ENCODE measurements at regions not wholly inside any gene's neighbourhood (a gene's known extent, or its start where the extent isn't known, plus 50 kb on each side); places are given as distances from the start of the nearest gene placed in this dataset.
"Not testable (repeated sequence)": the region's sequence is repeated elsewhere in the genome, so short reads cannot be mapped to it uniquely, and the experiment has no call there.

DNA sequence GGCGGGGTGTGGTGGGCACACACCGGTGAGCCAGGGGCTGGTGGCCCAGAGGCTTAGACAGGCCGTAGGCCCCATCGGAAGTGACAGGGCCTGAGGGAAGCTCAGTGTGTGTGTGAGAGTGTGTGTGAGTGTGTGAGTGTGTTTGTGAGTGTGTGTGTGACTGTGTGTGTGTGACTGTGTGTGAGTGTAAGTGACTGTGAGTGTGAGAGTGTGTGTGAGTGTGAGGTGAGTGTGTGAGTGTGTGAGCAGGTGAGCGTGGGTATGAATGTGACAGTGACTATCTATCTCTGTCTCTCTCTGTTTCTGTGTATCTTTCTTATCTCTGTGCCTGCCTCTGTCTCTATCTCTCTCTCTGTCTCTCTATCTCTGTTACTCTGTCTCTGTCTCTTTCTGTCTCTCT lies 171.6 kb downstream of the TMEM121 start:
- FAIRE-seq; H3K27me3 ChIP-seq (ENCODE audit: control insufficient read depth in 2 of 2, insufficient read depth in 2 of 2, low read length in 2 of 2); H3K9me3 ChIP-seq (replicated peaks; ENCODE audit: control insufficient read depth, insufficient read depth, low read length); DNase-seq (ENCODE audit: low read depth, low spot score); H3K27ac ChIP-seq (ENCODE audit: insufficient read depth, low read depth, low read length); H3K4me3 ChIP-seq (replicated peaks in 1 of 3; ENCODE audit: insufficient read depth in 1 of 3, low read depth in 1 of 3, low read length in 3 of 3); H3K4me1 ChIP-seq (ENCODE audit: control insufficient read depth, extremely low read depth, insufficient read depth, low read length); dilution Hi-C loops (cut with MboI; ENCODE audit: extremely low pct_ligation_motif_present, low sequenced_read_pairs); H3K36me3 ChIP-seq (ENCODE audit: control insufficient read depth in 2 of 2, extremely low read depth in 1 of 2, insufficient read depth in 2 of 2, low read length in 2 of 2); intact Hi-C loops (cut with micrococcal nuclease); POLR2A ChIA-PET; H3K79me2 ChIP-seq (ENCODE audit: control insufficient read depth, insufficient read depth, low read length); H3K9ac ChIP-seq (replicated peaks; ENCODE audit: extremely low read depth, insufficient read depth, low read length); H3K4me2 ChIP-seq (ENCODE audit: insufficient read depth, low read length); CTCF ChIA-PET; H4K20me1 ChIP-seq (replicated peaks; ENCODE audit: control insufficient read depth, extremely low read depth, insufficient read depth, low read length); H2AFZ ChIP-seq (ENCODE audit: low read depth, low read length); H3K9me1 ChIP-seq (replicated peaks; ENCODE audit: control insufficient read depth, extremely low read depth, insufficient read depth, low read length); BruUV-seq (replicated peaks): not testable (repeated sequence)

DNA sequence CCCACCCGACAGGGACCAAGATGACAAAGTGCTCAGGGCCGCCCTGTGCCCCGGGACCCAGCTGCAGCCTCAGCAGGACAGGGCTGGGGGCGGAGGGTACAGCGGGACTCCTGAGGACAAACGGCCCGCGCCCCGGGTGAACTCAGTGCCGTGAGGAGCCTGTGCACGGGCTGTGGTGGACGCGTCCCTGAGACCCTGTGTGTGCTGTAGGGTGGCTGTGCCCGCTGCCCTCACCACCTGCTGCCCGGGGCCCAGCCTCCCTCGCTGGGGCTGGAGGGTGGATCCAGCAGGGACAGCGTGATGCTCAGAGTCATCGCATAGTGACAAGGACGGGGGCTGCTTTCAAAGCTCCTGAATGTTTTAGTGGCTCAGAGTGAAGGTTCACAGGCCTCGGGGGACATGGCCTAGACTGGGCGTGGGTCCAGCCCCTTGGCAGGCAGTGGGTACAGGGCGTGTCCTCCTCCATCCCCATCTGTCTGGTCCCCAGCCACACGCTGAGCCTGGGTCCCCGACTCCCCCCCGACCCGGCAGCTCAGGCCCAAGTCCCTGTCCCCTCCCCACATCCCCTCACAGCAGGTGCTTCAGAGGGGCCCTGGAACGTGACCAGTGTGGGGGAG lies 172.7 kb downstream of the TMEM121 start:
- BruUV-seq (replicated peaks); dilution Hi-C loops (cut with MboI; ENCODE audit: extremely low pct_ligation_motif_present, low sequenced_read_pairs); FAIRE-seq; CTCF ChIA-PET; H2AFZ ChIP-seq (ENCODE audit: low read depth, low read length); DNase-seq (ENCODE audit: low read depth, low spot score); H3K36me3 ChIP-seq (ENCODE audit: control insufficient read depth in 2 of 2, extremely low read depth in 1 of 2, insufficient read depth in 2 of 2, low read length in 2 of 2); H3K27ac ChIP-seq (ENCODE audit: insufficient read depth, low read depth, low read length); intact Hi-C loops (cut with micrococcal nuclease); H4K20me1 ChIP-seq (replicated peaks; ENCODE audit: control insufficient read depth, extremely low read depth, insufficient read depth, low read length); H3K27me3 ChIP-seq (ENCODE audit: control insufficient read depth in 2 of 2, insufficient read depth in 2 of 2, low read length in 2 of 2); H3K9me3 ChIP-seq (replicated peaks; ENCODE audit: control insufficient read depth, insufficient read depth, low read length); H3K4me2 ChIP-seq (ENCODE audit: insufficient read depth, low read length); H3K9me1 ChIP-seq (replicated peaks; ENCODE audit: control insufficient read depth, extremely low read depth, insufficient read depth, low read length); POLR2A ChIA-PET; H3K79me2 ChIP-seq (ENCODE audit: control insufficient read depth, insufficient read depth, low read length); H3K4me1 ChIP-seq (ENCODE audit: control insufficient read depth, extremely low read depth, insufficient read depth, low read length); H3K4me3 ChIP-seq (replicated peaks in 1 of 3; ENCODE audit: insufficient read depth in 1 of 3, low read depth in 1 of 3, low read length in 3 of 3); H3K9ac ChIP-seq (replicated peaks; ENCODE audit: extremely low read depth, insufficient read depth, low read length): not testable (repeated sequence)

DNA sequence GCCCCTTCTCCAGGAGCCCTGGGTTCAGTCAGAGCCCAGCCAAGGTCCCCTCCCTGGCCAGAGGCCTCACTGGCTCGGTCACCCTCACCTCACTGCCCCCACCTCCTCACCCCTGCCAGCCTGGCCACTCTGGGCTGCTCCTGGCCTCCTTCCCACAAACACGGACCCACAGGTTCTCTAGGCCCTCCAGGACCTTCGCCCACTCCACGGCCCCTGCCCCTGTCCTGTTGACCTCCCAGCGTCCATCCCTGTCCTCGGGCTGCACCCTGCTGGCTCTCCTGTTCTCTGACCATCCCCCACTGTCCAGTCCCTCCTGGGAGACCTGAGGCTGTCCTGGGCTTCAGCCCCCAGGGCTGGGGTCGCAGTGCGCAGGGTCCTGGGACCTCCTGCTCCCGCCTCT lies 173.3 kb downstream of the TMEM121 start:
- intact Hi-C loops (cut with micrococcal nuclease); H3K79me2 ChIP-seq (ENCODE audit: control insufficient read depth, insufficient read depth, low read length); H2AFZ ChIP-seq (ENCODE audit: low read depth, low read length); POLR2A ChIA-PET; H3K4me2 ChIP-seq (ENCODE audit: insufficient read depth, low read length); H3K36me3 ChIP-seq (ENCODE audit: control insufficient read depth in 2 of 2, extremely low read depth in 1 of 2, insufficient read depth in 2 of 2, low read length in 2 of 2); H4K20me1 ChIP-seq (replicated peaks; ENCODE audit: control insufficient read depth, extremely low read depth, insufficient read depth, low read length); H3K9ac ChIP-seq (replicated peaks; ENCODE audit: extremely low read depth, insufficient read depth, low read length); CTCF ChIA-PET; H3K27ac ChIP-seq (ENCODE audit: insufficient read depth, low read depth, low read length); dilution Hi-C loops (cut with MboI; ENCODE audit: extremely low pct_ligation_motif_present, low sequenced_read_pairs); H3K9me3 ChIP-seq (replicated peaks; ENCODE audit: control insufficient read depth, insufficient read depth, low read length); BruUV-seq (replicated peaks); DNase-seq (ENCODE audit: low read depth, low spot score); H3K27me3 ChIP-seq (ENCODE audit: control insufficient read depth in 2 of 2, insufficient read depth in 2 of 2, low read length in 2 of 2); H3K4me3 ChIP-seq (replicated peaks in 1 of 3; ENCODE audit: insufficient read depth in 1 of 3, low read depth in 1 of 3, low read length in 3 of 3); FAIRE-seq; H3K9me1 ChIP-seq (replicated peaks; ENCODE audit: control insufficient read depth, extremely low read depth, insufficient read depth, low read length); H3K4me1 ChIP-seq (ENCODE audit: control insufficient read depth, extremely low read depth, insufficient read depth, low read length): not testable (repeated sequence)

DNA sequence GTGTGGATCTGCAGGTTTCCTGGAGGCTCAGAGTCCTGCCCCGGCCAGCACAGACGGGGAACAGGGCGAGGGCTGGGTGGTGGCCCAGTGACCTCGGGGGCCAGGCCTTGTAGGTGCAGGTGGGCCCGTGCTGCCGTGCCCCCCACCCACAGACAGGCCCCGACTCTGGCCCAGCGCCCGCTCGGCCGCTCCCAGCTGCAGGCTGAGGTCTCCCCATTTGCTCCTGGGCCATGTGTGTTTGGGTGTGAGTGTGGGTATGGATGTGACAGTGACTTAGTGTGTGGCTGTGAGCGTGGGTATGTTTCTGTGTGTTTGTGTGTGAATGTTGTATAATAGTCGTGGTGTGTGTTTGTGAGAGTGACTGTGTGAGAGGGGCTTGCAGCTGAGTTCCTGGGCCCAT lies 173.8 kb downstream of the TMEM121 start:
- BruUV-seq (replicated peaks); H3K36me3 ChIP-seq (ENCODE audit: control insufficient read depth in 2 of 2, extremely low read depth in 1 of 2, insufficient read depth in 2 of 2, low read length in 2 of 2); intact Hi-C loops (cut with micrococcal nuclease); H3K9me3 ChIP-seq (replicated peaks; ENCODE audit: control insufficient read depth, insufficient read depth, low read length); H3K4me3 ChIP-seq (replicated peaks in 1 of 3; ENCODE audit: insufficient read depth in 1 of 3, low read depth in 1 of 3, low read length in 3 of 3); FAIRE-seq; DNase-seq (ENCODE audit: low read depth, low spot score); H3K79me2 ChIP-seq (ENCODE audit: control insufficient read depth, insufficient read depth, low read length); H3K27ac ChIP-seq (ENCODE audit: insufficient read depth, low read depth, low read length); H3K9ac ChIP-seq (replicated peaks; ENCODE audit: extremely low read depth, insufficient read depth, low read length); dilution Hi-C loops (cut with MboI; ENCODE audit: extremely low pct_ligation_motif_present, low sequenced_read_pairs); CTCF ChIA-PET; H3K4me2 ChIP-seq (ENCODE audit: insufficient read depth, low read length); POLR2A ChIA-PET; H4K20me1 ChIP-seq (replicated peaks; ENCODE audit: control insufficient read depth, extremely low read depth, insufficient read depth, low read length); H2AFZ ChIP-seq (ENCODE audit: low read depth, low read length); H3K4me1 ChIP-seq (ENCODE audit: control insufficient read depth, extremely low read depth, insufficient read depth, low read length); H3K27me3 ChIP-seq (ENCODE audit: control insufficient read depth in 2 of 2, insufficient read depth in 2 of 2, low read length in 2 of 2); H3K9me1 ChIP-seq (replicated peaks; ENCODE audit: control insufficient read depth, extremely low read depth, insufficient read depth, low read length): not testable (repeated sequence)

Measured in endothelial cell of umbilical vein (primary cell).